Activated T-cell treated with anti-CD3 and anti-CD28 coated beads, Interleukin-2, amount 50 U/mL, for 4 hours (primary cell): ENCODE measurements at regions not wholly inside any gene's neighbourhood (a gene's known extent, or its start where the extent isn't known, plus 50 kb on each side); places are given as distances from the start of the nearest gene placed in this dataset.
A peak's percentile ranks its signal among the peaks of the same experiment; 100 is the strongest.

Source experiments
- ATAC-seq, 2 donors: fragments of 200-7000 bp; cut with Tn5 transposase; one replicate each; pipeline ENCODE4 v1.10.0; 2021
- DNase-seq: peaks from one replicate; pipeline ENCODE4 v3.0.0-alpha.2; 2020
- H3K27me3 Mint-ChIP-seq: one replicate; pipeline ENCODE4 v1.8.0; 2021; ENCODE audit warnings: low read depth, mixed read lengths
- H3K36me3 Mint-ChIP-seq: one replicate; pipeline ENCODE4 v1.8.0; 2022; ENCODE audit warnings: mixed read lengths; ENCODE audit not compliant: insufficient read depth
- H3K4me1 Mint-ChIP-seq: one replicate; pipeline ENCODE4 v1.8.0; 2021; ENCODE audit warnings: low read depth, mixed read lengths
- H3K4me3 Mint-ChIP-seq: one replicate; pipeline ENCODE4 v1.8.0; 2021; ENCODE audit warnings: mild to moderate bottlenecking, moderate library complexity, mixed read lengths
- H3K9me3 Mint-ChIP-seq: one replicate; pipeline ENCODE4 v1.8.0; 2021; ENCODE audit warnings: mixed read lengths

GRCh38 chr7:156494960-156495359 lies 145.6 kb upstream of the RNF32 start:
- Mint-ChIP-seq H3K9me3 (no peaks in the 10 kb centered on the region), H3K4me3 (no peak overlapping the region), H3K4me1 (no peaks in the 10 kb centered on the region), H3K27me3 (no peaks in the 10 kb centered on the region), H3K36me3 (no peaks in the 10 kb centered on the region)
- ATAC-seq, result no peak
- DNase-seq, result no peak

- no peak for DNase-seq
- Mint-ChIP-seq H3K36me3 (no peaks in the 10 kb centered on the region), H3K9me3 (no peaks in the 10 kb centered on the region), H3K4me1 (no peaks in the 10 kb centered on the region), H3K4me3 (no peak overlapping the region), H3K27me3 (no peaks in the 10 kb centered on the region)
- ATAC-seq, result no peak
These were observed 146.6 kb upstream of the RNF32 start for GRCh38 chr7:156493942-156494341.

- H3K4me1 Mint-ChIP-seq, result no peaks in the 10 kb centered on the region
- H3K36me3 Mint-ChIP-seq, result no peaks in the 10 kb centered on the region
- ATAC-seq, result no peak
- no peak for DNase-seq
- H3K4me3 Mint-ChIP-seq, result no peak overlapping the region
- no peaks in the 10 kb centered on the region for H3K27me3 Mint-ChIP-seq
- H3K9me3 Mint-ChIP-seq, result no peaks in the 10 kb centered on the region
These were observed 148.4 kb upstream of the RNF32 start for GRCh38 chr7:156492170-156492569.

GRCh38 chr7:156491435-156491834 lies 149.1 kb upstream of the RNF32 start:
- no peak for ATAC-seq
- Mint-ChIP-seq H3K36me3 (no peaks in the 10 kb centered on the region), H3K27me3 (no peaks in the 10 kb centered on the region), H3K4me3 (no peak overlapping the region), H3K9me3 (no peaks in the 10 kb centered on the region), H3K4me1 (no peaks in the 10 kb centered on the region)
- DNase-seq, result no peak

GRCh38 chr7:156490021-156490800 lies 150.4 kb upstream of the RNF32 start:
- DNase-seq, result no peak
- Mint-ChIP-seq H3K9me3 (no peaks in the 10 kb centered on the region), H3K4me1 (no peaks in the 10 kb centered on the region), H3K4me3 (no peak overlapping the region), H3K36me3 (no peaks in the 10 kb centered on the region), H3K27me3 (no peaks in the 10 kb centered on the region)
- ATAC-seq, result no peak

GRCh38 chr7:156487811-156488533 lies 152.6 kb upstream of the RNF32 start:
- Mint-ChIP-seq H3K4me3 (no peak overlapping the region), H3K9me3 (no peaks in the 10 kb centered on the region), H3K36me3 (no peaks in the 10 kb centered on the region), H3K27me3 (no peaks in the 10 kb centered on the region), H3K4me1 (no peaks in the 10 kb centered on the region)
- DNase-seq (no peak), ATAC-seq (peak in 1 of 2 donors; percentile 23)

- Mint-ChIP-seq H3K9me3 (no peaks in the 10 kb centered on the region), H3K36me3 (no peaks in the 10 kb centered on the region)
These were observed 159.9 kb upstream of the RNF32 start for GRCh38 chr7:156480671-156481070.

GRCh38 chr7:156479596-156479995 lies 161.0 kb upstream of the RNF32 start:
- ATAC-seq (no peak), DNase-seq (no peak)
- Mint-ChIP-seq H3K4me1 (no peaks in the 10 kb centered on the region), H3K9me3 (no peaks in the 10 kb centered on the region), H3K4me3 (no peak overlapping the region), H3K27me3 (peaks cover 21% of the 10 kb centered on the region), H3K36me3 (no peaks in the 10 kb centered on the region)

More at GRCh38 chr7:156480671-156481070, 159.9 kb upstream of the RNF32 start:
- DNase-seq, result no peak
- no peaks in the 10 kb centered on the region for H3K4me1 Mint-ChIP-seq
- H3K27me3 Mint-ChIP-seq, result peaks cover 15% of the 10 kb centered on the region
- no peak overlapping the region for H3K4me3 Mint-ChIP-seq
- no peak for ATAC-seq

GRCh38 chr7:156478486-156478885 lies 162.1 kb upstream of the RNF32 start:
- ATAC-seq (no peak), DNase-seq (no peak)
- Mint-ChIP-seq H3K36me3 (no peaks in the 10 kb centered on the region), H3K4me1 (no peaks in the 10 kb centered on the region), H3K27me3 (peaks cover 24% of the 10 kb centered on the region), H3K4me3 (no peak overlapping the region), H3K9me3 (no peaks in the 10 kb centered on the region)

GRCh38 chr7:156475666-156476065 lies 164.9 kb upstream of the RNF32 start:
- no peaks in the 10 kb centered on the region for H3K9me3 Mint-ChIP-seq
- peaks cover 24% of the 10 kb centered on the region for H3K27me3 Mint-ChIP-seq
- H3K36me3 Mint-ChIP-seq, result no peaks in the 10 kb centered on the region
- ATAC-seq, result no peak
- H3K4me1 Mint-ChIP-seq, result no peaks in the 10 kb centered on the region
- DNase-seq, result no peak
- no peak overlapping the region for H3K4me3 Mint-ChIP-seq

GRCh38 chr7:156475179-156475578 lies 165.4 kb upstream of the RNF32 start:
- ATAC-seq (no peak), DNase-seq (no peak)
- H3K4me1 Mint-ChIP-seq, result no peaks in the 10 kb centered on the region
- H3K9me3 Mint-ChIP-seq, result no peaks in the 10 kb centered on the region
- H3K4me3 Mint-ChIP-seq, result no peak overlapping the region
- H3K36me3 Mint-ChIP-seq, result no peaks in the 10 kb centered on the region
- H3K27me3 Mint-ChIP-seq, result peaks cover 24% of the 10 kb centered on the region

GRCh38 chr7:156474241-156474743 lies 166.3 kb upstream of the RNF32 start:
- no peaks in the 10 kb centered on the region for H3K36me3 Mint-ChIP-seq
- peaks cover 24% of the 10 kb centered on the region for H3K27me3 Mint-ChIP-seq
- no peak overlapping the region for H3K4me3 Mint-ChIP-seq
- ATAC-seq (no peak), DNase-seq (no peak)
- no peaks in the 10 kb centered on the region for H3K9me3 Mint-ChIP-seq
- no peaks in the 10 kb centered on the region for H3K4me1 Mint-ChIP-seq

- no peaks in the 10 kb centered on the region for H3K36me3 Mint-ChIP-seq
- H3K4me3 Mint-ChIP-seq, result no peak overlapping the region
- DNase-seq (no peak), ATAC-seq (no peak)
- peaks cover 22% of the 10 kb centered on the region for H3K27me3 Mint-ChIP-seq
- H3K4me1 Mint-ChIP-seq, result no peaks in the 10 kb centered on the region
- H3K9me3 Mint-ChIP-seq, result no peaks in the 10 kb centered on the region
These were observed 166.9 kb upstream of the RNF32 start for GRCh38 chr7:156473476-156474240.

GRCh38 chr7:156472267-156472666 lies 168.3 kb upstream of the RNF32 start:
- DNase-seq, result no peak
- H3K4me3 Mint-ChIP-seq, result no peak overlapping the region

More at GRCh38 chr7:156472267-156472666, 168.3 kb upstream of the RNF32 start:
- no peaks in the 10 kb centered on the region for H3K4me1 Mint-ChIP-seq
- H3K27me3 Mint-ChIP-seq, result peaks cover 15% of the 10 kb centered on the region
- H3K9me3 Mint-ChIP-seq, result no peaks in the 10 kb centered on the region
- H3K36me3 Mint-ChIP-seq, result no peaks in the 10 kb centered on the region
- ATAC-seq, result no peak
